Caco-2 (cell line): ENCODE measurements at regions not wholly inside any gene's neighbourhood (a gene's known extent, or its start where the extent isn't known, plus 50 kb on each side); places are given as distances from the start of the nearest gene placed in this dataset.

Experiments
- BruUV-seq: library from RNA; stranded (reverse); fragments of 400-500 nt; replicated peaks from 2 replicates; lab custom pipeline; 2021; lab: Mats Ljungman, UMichigan
- CTCF ChIA-PET: fragments of 300-600 bp; sonication (Branson Sonifier 250); formaldehyde crosslinking; loops from one replicate; lab custom pipeline; 2022; ENCODE audit warnings: antibody characterized with exemption; lab: Charles Lee
- POLR2A ChIA-PET: fragments of 300-600 bp; sonication (Branson Sonifier 250); formaldehyde crosslinking; loops from one replicate; lab custom pipeline; 2022; ENCODE audit warnings: antibody characterized with exemption; lab: Charles Lee
- DNase-seq, 2 experiments: peaks; one replicate each; pipeline versions ENCODE4 v3.0.0 to v3.0.0-alpha.2; 2020 to 2022
- H3K27me3 ChIP-seq: replicated peaks from 2 replicates; pipeline ENCODE4 v1.6.0; 2011; ENCODE audit warnings: low read length; ENCODE audit not compliant: control insufficient read depth, insufficient read depth
- H3K36me3 ChIP-seq: 2 replicates; pipeline ENCODE4 v1.5.1; 2011; ENCODE audit warnings: low read length; ENCODE audit not compliant: control insufficient read depth, insufficient read depth
- H3K4me1 ChIP-seq: fragments of 250-450 bp; sonication (Bioruptor Pico); 2 replicates; pipeline ENCODE4 v1.5.1; 2020; ENCODE audit warnings: mild to moderate bottlenecking
- H3K4me3 ChIP-seq: 2 replicates; pipeline ENCODE4 v1.5.1; 2011; ENCODE audit warnings: low read depth, mild to moderate bottlenecking, control low read depth, low read length
- H3K9me3 ChIP-seq: fragments of 250-450 bp; sonication (Bioruptor Pico); 2 replicates; pipeline ENCODE4 v1.5.1; 2020; ENCODE audit warnings: mild to moderate bottlenecking, moderate library complexity
- H3K27ac Mint-ChIP-seq: one replicate; pipeline ENCODE4 v1.8.0; 2022; ENCODE audit warnings: mixed read lengths; ENCODE audit not compliant: unreplicated experiment
- H3K27me3 Mint-ChIP-seq: one replicate; pipeline ENCODE4 v1.8.0; 2022; ENCODE audit warnings: mixed read lengths; ENCODE audit not compliant: insufficient read depth, unreplicated experiment
- H3K36me3 Mint-ChIP-seq: one replicate; pipeline ENCODE4 v1.8.0; 2022; ENCODE audit warnings: mild to moderate bottlenecking, mixed read lengths; ENCODE audit not compliant: insufficient read depth, unreplicated experiment
- H3K4me1 Mint-ChIP-seq: one replicate; pipeline ENCODE4 v1.8.0; 2022; ENCODE audit warnings: low read depth, mixed read lengths; ENCODE audit not compliant: unreplicated experiment
- H3K4me3 Mint-ChIP-seq: one replicate; pipeline ENCODE4 v1.8.0; 2022; ENCODE audit warnings: mild to moderate bottlenecking, moderate library complexity, mixed read lengths; ENCODE audit not compliant: unreplicated experiment
- H3K9me3 Mint-ChIP-seq: one replicate; pipeline ENCODE4 v1.8.0; 2022; ENCODE audit warnings: mixed read lengths; ENCODE audit not compliant: unreplicated experiment
- CTCF ChIP-seq, 2 experiments: fragments of 200-600 bp in 1 of 2; IDR thresholded peaks; 1 replicate in 1 of 2; 2 replicates in 1 of 2; pipeline versions ENCODE4 v1.5.1 to v1.8.0; 2011 to 2022; ENCODE audit warnings: antibody characterized with exemption in 1 of 2, control low read depth in 1 of 2, inconsistent platforms in 1 of 2, low read depth in 1 of 2, low read length in 1 of 2, mild to moderate bottlenecking in 1 of 2, moderate library complexity in 1 of 2; ENCODE audit not compliant: insufficient read depth in 1 of 2, severe bottlenecking in 1 of 2, unreplicated experiment in 1 of 2
- intact Hi-C: fragments of 100-400 bp; cut with micrococcal nuclease; formaldehyde crosslinking; loops from one replicate; pipeline ENCODE4 v1.10.0; 2022; ENCODE audit not compliant: unreplicated experiment

- no peak overlapping the region for H3K27ac Mint-ChIP-seq
- H3K27me3 Mint-ChIP-seq: peaks cover 3% of the 10 kb centered on the region
- H3K4me3 ChIP-seq: no peak overlapping the region
- POLR2A ChIA-PET: no interaction called here
- no peaks in the 10 kb centered on the region for H3K27me3 ChIP-seq
- H3K4me3 Mint-ChIP-seq: no peak overlapping the region
- no peaks in the 10 kb centered on the region for H3K36me3 ChIP-seq
- H3K9me3 ChIP-seq: no peaks in the 10 kb centered on the region
- H3K9me3 Mint-ChIP-seq: no peaks in the 10 kb centered on the region
- no peak for DNase-seq
- no TSS peak for BruUV-seq
- H3K4me1 Mint-ChIP-seq: no peaks in the 10 kb centered on the region
- H3K4me1 ChIP-seq: no peaks in the 10 kb centered on the region
- H3K36me3 Mint-ChIP-seq: no peaks in the 10 kb centered on the region
- CTCF ChIA-PET: no interaction called here
- TF ChIP-seq CTCF (IDR thresholded peaks at IDR 0.05; ENCODE audit: insufficient read depth in 1 of 2, low read depth in 1 of 2, low read length in 1 of 2, severe bottlenecking in 1 of 2, unreplicated experiment in 1 of 2): no peak
- intact Hi-C loops: no loop called here
Measured at GRCh38 chr14:60589442-60589841, 59.8 kb downstream of the SIX1 start.

- ChIA-PET POLR2A (interaction anchor here (0.7 kb wide), 1 partner anchor 481 kb away, joined by 4 read pairs; no protein-coding TSS in a partner anchor), CTCF (no interaction called here)
- no peak overlapping the region for H3K4me3 Mint-ChIP-seq
- intact Hi-C loops: no loop called here
- no peaks in the 10 kb centered on the region for H3K36me3 ChIP-seq
- H3K27ac Mint-ChIP-seq: no peak overlapping the region
- DNase-seq: no peak
- no peaks in the 10 kb centered on the region for H3K4me1 Mint-ChIP-seq
- no peak overlapping the region for H3K4me3 ChIP-seq
- no peaks in the 10 kb centered on the region for H3K9me3 ChIP-seq
- no peaks in the 10 kb centered on the region for H3K27me3 ChIP-seq
- peaks cover 3% of the 10 kb centered on the region for H3K27me3 Mint-ChIP-seq
- H3K4me1 ChIP-seq: no peaks in the 10 kb centered on the region
- H3K9me3 Mint-ChIP-seq: no peaks in the 10 kb centered on the region
- no peak for TF ChIP-seq CTCF (IDR thresholded peaks at IDR 0.05; ENCODE audit: insufficient read depth in 1 of 2, low read depth in 1 of 2, low read length in 1 of 2, severe bottlenecking in 1 of 2, unreplicated experiment in 1 of 2)
- BruUV-seq: no TSS peak
- H3K36me3 Mint-ChIP-seq: no peaks in the 10 kb centered on the region
Measured at GRCh38 chr14:60590991-60591414, 58.3 kb downstream of the SIX1 start.
